HG03064 (cell line): ENCODE measurements at regions not wholly inside any gene's neighbourhood (a gene's known extent, or its start where the extent isn't known, plus 50 kb on each side); places are given as distances from the start of the nearest gene placed in this dataset.

Experiments used
- ATAC-seq: cut with Tn5 transposase; IDR thresholded peaks from one replicate; pipeline ENCODE4 v1.9.1; 2021; ENCODE audit warnings: low read depth; ENCODE audit not compliant: unreplicated experiment

DNA sequence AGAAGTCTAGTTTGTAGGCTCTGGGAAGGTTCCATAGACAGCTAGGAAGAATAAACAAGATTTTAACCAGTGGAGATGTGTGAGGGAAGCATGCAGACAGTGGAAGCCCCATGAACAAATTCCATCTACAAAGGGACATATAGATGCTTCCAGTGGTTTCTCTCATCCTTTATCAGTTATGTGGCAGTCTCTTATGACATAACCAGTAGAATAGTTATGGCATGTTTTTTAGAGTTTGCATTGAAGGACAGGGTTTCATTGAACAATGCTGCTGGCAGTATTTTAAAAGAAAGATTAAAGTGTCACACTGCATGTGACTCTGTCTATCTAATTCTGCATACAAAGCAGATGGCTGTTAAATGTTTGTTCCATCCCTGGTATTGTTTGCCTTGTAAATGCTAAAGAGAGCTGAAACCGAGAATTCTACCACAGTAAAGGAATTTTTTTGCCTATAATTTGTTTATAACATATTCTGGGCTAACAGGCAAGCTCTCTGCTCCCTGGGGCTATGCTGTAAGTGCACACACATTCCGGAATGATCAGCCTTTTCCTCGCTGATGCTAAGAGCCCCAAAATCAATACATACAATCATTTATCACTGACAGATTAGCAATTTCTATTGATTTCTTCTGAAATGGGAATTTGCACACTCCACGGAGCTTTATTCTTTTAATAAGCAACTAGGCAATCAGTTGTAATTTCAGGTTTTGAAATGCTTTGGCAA lies 76.8 kb upstream of the PELI1 start:
- no peak for ATAC-seq

DNA sequence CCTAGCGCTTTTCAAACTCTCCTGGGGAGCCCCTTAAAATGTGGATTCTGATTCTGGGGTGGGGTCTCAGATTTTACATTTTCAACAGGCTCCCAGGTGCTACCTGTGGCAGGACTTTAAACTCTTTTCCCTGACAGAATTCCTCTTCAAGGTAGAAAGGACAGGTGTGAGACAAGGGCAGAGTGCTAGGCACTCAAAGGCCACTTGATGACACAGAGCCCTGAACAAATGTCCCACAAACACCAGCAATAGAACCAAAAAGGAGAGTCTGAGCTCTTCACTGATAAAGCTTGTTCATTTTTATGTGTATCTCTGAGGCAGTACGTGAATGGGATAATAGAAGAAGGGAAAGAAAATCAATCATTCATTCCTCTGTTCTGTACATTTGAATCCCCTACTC lies 77.7 kb upstream of the PELI1 start:
- no peak for ATAC-seq

- ATAC-seq, result no peak
These were observed 78.1 kb upstream of the PELI1 start for GRCh38 chr2:64222351-64222750.

DNA sequence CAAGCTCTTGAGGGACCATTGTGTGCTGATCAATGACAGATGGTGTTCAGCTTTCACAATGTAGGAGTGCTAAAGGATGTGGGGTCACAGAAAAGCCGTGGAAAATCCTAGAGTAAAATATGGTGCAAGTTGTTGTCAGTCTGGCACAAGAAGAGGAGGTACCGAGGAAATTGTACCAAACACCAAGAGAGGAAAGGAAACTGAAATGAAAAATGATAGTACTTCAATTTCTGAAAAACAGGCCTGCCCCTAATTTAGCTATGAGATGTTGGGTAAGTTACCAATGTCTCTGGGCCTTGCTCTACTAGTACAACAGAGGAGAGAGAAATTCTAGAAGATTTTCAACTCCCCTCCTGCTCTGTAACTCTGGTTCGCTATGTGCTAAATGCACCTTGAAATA lies 78.8 kb upstream of the PELI1 start:
- ATAC-seq, result no peak

DNA sequence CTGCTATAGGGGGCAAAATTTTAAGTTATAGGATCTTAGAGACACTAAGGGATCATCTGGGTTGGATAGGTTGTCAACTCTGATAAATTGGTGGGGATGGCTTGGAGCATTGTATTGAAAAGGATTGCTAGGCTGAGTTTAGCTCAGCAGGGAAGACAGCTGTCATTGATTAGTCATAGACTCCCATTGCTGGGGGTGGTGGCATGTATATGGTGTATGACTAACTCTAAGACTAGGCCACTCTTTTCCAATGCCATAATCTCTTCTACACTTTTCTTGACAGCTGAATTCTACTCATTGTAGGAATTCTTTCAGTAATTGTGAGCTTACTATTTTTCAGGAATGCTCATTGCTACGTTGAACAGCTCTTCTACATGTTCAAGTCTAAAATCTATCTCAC lies 81.3 kb upstream of the PELI1 start:
- no peak for ATAC-seq

- ATAC-seq, result no peak
These were observed 82.4 kb upstream of the PELI1 start for GRCh38 chr2:64226611-64227010.

GRCh38 chr2:64227603-64228125 lies 83.4 kb upstream of the PELI1 start:
- ATAC-seq, result no peak

DNA sequence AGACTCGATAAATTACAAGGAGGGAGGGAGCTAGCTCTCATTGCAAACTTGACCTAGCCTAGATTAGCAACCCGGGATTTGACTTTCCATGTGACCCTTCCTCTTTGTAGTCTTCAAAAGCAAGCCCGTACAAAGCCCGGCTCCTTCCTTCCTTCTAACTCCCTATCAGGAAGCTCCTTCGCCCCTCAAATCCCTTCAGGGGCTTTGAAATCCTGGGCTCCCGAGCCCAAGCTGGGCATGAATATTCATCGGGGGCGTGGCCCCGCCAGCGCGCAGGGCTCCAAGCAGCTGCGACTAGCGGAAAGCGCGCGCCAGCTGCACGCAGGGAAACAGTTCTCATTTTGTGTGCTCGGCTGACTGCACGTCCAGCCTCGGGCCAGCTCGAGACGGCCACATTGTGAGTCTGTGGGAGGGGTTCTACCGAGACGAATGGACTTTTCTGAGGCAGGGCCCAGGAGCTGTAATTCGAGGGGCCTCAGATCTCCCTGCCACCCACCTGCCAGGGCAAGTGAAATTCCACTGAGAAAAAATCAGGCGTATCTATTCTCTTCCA lies 84.0 kb upstream of the PELI1 start:
- peak; percentile 95 for ATAC-seq

DNA sequence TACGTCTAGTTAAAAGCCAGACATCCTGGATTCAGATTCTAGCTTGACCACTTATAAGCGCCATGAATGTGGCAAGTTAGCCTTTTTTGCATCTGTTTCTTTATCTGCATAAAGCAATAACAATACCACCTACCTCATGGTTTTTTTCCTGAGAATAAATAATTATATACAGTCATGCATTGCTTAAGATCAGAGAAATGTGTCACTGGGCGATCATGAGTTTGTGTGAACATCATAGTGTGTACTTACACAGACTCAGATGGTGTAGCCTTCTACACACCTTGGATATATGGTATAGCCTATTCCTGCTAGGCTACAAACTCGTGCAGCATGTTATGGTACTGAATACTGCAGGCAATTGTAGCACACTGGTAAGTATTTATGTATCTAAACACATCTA lies 84.7 kb upstream of the PELI1 start:
- no peak for ATAC-seq

GRCh38 chr2:64230540-64230939 lies 86.3 kb upstream of the PELI1 start:
- ATAC-seq, result no peak

- no peak for ATAC-seq
These were observed 88.0 kb upstream of the PELI1 start for GRCh38 chr2:64232266-64232665.

GRCh38 chr2:64233376-64233922 lies 89.2 kb upstream of the PELI1 start:
- ATAC-seq, result no peak

DNA sequence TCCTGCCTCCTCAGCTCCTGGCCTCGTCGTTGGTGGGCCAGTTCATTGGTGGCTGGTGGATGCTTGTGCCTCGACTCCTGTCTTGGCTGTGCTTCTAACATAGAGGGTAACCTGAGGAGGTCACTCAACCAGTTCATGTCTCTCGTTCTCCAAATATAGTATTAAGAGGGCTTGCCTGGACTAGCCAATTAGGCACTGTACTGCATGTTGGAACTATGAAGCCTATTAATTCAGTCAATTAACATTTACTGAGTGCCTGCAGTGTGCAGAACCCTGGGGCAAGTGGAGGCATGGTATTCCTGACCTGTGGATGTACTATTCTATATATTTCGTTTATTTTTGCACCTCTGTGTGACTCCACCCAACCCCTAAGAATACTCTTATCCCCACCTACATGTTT lies 89.9 kb upstream of the PELI1 start:
- ATAC-seq, result no peak

DNA sequence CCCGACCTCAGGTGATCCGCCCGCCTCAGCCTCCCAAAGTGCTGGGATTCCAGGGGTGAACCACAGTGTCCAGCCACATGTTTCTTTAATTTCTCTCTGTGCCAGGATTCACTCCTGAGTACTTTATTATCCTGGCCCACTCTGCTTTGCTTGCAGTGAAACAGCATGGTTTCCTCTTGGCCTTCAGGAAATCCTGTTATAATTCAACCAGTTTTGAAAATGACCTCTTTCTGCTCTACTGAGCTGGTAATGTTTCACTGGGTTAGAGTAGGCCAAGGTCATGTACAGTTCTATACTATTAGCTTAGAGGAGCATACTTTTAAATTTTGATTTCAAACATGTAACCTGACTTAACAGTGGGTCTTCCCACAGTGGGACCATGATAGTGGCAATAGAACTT lies 90.6 kb upstream of the PELI1 start:
- peak; percentile 72 for ATAC-seq

GRCh38 chr2:64237266-64237665 lies 93.0 kb upstream of the PELI1 start:
- ATAC-seq, result no peak

- no peak for ATAC-seq
These were observed 94.6 kb upstream of the PELI1 start for GRCh38 chr2:64238799-64239198.

GRCh38 chr2:64243081-64244036 lies 99.1 kb upstream of the PELI1 start:
- ATAC-seq, result no peak

DNA sequence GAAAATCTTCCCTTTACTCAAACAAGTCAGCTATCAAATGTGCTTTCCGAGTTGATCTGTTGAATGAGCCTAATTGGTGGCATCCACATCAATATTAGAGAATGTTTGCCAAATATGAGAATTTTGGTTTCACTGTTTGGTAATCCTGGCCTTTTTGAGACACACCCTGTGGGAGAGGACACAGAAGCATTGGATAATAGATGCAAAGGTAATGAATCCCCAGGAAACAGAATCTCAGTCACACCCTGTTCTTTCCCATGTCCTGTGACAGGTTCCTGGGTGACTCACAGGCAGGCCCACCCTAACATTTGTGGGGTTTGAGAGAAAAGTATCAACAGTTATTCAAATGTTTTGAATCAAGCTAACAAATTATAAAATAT lies 99.8 kb upstream of the PELI1 start:
- ATAC-seq, result no peak

DNA sequence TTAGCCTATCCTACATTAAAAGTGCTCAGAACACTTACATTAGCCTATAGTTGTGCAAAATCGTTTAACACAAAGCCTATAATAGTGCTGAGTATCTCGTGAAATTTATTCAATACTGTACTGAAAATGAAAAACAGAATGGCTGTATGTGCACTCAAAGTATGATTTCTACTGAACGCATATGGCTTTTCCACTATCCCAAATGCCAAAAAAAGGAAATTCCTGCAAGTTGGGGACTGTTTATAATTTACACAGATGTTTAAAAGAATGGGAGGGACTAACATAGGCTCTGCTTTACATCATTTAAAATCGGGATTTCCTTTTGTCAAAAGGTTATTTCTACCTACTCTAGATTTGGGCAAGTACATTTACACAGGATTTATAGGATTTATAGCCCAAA lies 101.4 kb upstream of the PELI1 start:
- ATAC-seq, result no peak

- no peak for ATAC-seq
These were observed 102.7 kb upstream of the PELI1 start for GRCh38 chr2:64246962-64247361.

- no peak for ATAC-seq
These were observed 105.2 kb upstream of the PELI1 start for GRCh38 chr2:64249426-64249825.
